ENCODE measurements at regions not wholly inside any gene's neighbourhood (a gene's known extent, or its start where the extent isn't known, plus 50 kb on each side); places are given as distances from the start of the nearest gene placed in this dataset.

DNA sequence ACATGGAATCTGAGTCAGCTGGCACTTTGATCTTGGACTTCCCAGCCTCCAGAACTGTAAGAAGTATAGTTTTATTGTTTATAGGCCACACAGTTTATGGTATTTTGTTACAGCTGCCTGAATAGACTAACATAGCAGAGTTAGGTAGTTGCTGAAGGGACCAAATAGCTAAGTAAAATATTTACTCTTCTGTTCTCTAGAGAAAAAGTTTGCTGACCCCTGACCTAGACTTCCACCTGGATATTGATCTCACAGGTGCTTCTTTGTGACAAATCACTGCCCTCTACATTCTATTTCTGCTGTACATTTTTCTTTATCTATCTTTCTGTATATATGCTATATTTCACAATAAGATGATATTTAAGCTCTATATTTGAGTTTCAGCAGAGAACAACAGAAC, 212.5 kb downstream of the CSNK2A3 start:
- DNase-seq (ENCODE audit: low read depth, low spot score): no peak

DNA sequence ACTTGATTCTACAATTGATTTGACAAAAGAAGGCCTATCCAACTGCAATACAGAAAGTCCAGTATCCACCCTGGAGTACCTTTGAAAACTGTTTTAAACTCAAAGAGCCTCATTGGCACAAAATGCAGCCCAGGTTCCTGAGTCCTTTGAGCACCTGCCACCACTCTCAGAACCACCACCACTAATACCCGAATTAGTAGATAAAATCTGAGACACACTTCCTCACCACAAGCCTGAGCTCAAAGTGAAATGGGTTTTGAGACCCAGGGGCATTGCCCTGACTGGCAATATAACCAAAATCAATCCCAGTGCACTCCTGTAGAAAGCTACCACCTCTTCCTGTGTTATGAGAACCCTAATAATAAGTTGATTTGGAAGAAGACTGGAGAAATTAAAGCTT, 215.7 kb downstream of the CSNK2A3 start:
- no peak for DNase-seq (ENCODE audit: low read depth, low spot score)

- DNase-seq (ENCODE audit: low read depth, low spot score): no peak
Measured at GRCh38 chr11:11135820-11136476, 217.1 kb downstream of the CSNK2A3 start.

DNA sequence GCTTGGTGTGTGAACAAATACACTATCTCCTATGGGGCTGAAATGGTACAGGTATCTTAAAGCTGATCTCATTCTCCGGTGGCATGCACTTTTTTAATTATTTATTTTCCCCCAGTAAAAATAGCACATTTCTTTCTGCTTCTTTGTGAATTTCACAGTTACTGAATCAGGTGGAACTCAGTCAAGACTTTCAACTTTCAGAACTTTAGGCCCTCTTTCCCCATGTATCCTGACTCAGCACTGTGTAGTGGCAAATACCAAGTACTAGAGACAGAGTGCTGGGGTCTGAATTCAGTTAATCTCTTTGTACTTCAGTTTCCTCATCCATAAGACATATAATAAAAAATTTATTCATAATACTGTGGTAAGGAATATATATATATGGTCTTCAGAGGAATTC, 223.9 kb downstream of the CSNK2A3 start:
- DNase-seq (ENCODE audit: low read depth, low spot score): no peak

DNA sequence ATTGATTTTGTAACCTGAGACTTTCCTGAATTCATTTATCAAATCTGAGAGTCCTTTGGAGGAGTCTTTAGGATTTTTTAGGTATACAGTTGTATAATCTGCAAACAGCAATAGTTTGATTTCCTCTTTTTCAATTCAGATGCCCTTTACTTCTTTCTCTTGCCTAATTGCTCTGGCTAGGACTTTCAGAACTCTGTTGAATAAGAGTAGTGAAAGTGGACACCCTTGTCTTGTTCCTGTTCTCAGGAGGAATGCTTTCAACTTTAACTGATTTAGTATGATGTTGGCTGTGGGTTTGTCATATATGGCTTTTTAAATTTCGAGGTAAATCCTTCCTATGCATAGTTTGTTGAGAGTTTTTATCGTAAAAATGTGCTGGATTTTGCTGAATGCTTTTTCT, 227.4 kb downstream of the CSNK2A3 start:
- DNase-seq (ENCODE audit: low read depth, low spot score): no peak

- no peak for DNase-seq (ENCODE audit: low read depth, low spot score)
Measured at GRCh38 chr11:11122749-11123148, 230.3 kb downstream of the CSNK2A3 start.

- no peak for DNase-seq (ENCODE audit: low read depth, low spot score)
Measured at GRCh38 chr11:11119917-11120316, 233.1 kb downstream of the CSNK2A3 start.

DNA sequence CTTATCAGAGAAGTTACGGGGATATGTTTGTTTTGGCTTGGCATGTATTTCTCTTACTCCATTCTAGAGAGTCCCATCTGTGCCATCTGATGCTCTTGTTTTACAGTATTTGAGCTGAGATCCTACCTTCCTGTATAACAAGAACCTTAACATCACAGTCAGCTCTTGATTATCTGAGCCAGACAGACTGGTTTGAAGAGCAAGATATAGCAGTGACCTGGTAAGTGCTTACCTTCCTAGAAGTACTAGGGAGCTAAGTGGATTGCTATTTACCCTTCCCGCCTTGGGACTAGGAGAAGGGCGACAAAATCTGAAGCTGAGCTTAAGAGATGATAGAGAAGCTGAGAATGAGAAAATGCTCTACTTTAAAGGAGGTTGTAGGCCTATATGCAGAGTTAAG, 235.3 kb downstream of the CSNK2A3 start:
- no peak for DNase-seq (ENCODE audit: low read depth, low spot score)

DNA sequence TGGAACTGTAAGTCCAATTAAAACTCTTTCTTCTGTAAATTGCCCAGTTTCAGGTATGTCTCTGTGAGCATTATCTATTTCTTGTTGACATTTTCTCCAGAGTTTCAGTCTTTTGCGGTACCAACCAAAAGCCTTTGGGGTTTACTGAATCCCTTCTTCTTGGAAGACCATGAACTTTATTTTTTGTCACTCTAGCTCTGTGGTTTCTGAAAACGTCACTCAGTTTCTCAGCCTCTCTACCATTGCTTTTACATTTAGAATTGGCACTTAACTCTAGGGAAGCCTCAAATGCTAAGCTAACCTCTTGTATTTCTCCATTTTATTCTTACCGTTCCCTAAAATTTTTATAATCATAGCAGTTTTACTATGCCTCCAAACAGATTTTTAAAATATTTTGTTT, 237.6 kb downstream of the CSNK2A3 start:
- DNase-seq (ENCODE audit: low read depth, low spot score): no peak

DNA sequence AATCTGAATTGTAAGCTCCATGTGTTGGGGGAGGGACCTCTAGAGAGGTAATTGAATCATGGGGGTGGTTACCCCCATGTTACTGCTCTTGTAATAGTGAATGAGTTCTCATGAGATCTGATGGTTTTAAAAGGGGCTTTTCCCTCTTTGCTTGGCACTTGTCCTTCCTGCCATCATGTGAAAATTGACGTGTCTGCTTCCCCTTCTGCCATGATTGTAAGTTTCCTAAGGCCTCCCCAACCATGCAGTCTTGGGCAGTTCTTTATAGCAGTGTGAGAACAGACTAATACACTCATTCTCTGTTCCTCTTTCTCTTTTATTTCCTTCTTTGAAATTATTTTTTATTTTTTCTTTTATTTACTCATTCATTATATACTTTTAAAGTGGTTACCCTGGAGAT, 239.4 kb downstream of the CSNK2A3 start:
- no peak for DNase-seq (ENCODE audit: low read depth, low spot score)

DNA sequence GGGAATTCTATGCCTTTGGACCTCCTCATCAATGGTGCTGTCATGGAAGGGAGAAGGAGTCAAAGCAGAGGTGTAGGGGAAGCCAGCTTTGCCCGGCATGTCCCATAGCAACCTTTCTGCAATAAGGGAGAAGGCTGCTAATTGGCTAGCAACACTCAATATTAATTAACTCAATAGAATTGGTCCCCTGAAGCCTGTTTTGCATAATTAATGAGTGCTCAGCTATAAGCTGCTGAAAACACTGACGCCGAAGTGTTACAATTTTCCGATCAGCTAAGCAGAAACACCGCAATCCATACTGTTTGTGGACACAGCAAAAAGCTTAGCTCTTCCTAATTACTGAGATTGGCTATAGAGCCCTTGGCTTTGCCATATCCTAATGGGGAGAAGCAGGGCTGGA, 245.0 kb downstream of the CSNK2A3 start:
- no peak for DNase-seq (ENCODE audit: low read depth, low spot score)

- no peak for DNase-seq (ENCODE audit: low read depth, low spot score)
Measured at GRCh38 chr11:11107076-11107723, 245.8 kb downstream of the CSNK2A3 start.

GRCh38 chr11:11105361-11105760, 247.5 kb upstream of the ZBED5 start:
- DNase-seq (ENCODE audit: low read depth, low spot score): no peak

DNA sequence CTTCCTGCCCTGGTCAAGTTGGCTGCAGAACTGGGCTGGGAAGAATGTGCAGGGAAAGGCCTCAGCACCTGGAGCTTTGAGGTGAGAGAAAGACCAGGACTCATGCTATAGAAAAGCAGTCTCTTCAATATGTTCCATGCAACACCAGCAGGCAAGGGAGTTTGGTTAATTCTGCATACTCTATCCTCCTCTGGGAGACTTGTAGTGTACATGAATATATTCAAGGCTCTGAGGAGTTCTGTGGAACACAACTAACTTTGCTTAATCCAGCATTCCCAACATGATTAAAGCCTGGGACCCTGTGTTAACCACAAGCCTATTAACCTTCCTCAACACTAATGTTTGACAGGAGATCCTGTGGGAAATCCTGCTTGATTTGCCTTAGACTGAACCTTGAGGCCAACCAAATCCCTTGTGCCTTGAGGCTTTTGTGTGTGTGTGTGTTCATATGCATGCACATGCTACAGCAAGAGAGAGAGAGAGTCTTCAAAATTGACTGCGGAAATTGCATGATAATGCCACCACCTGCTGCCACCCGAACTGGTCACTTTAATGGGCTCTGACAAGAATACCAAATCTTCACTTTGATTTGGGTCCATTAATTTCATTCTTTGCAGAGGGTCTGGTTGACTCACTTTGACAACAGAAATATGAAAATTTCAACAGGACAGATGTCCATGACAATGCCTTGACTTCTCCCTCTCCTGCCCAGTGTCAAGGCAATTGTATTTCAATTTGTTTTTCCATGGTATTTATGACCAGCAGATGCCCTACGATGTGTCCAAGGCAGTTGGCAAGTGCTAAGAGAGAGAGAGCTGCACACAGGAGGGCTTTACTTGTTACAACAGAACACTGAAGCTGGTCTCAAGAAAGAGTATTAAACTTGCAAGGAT, 238.2 kb upstream of the ZBED5 start:
- no peak for DNase-seq (ENCODE audit: low read depth, low spot score)

GRCh38 chr11:11090495-11090894, 232.6 kb upstream of the ZBED5 start:
- DNase-seq (ENCODE audit: low read depth, low spot score): no peak

- DNase-seq (ENCODE audit: low read depth, low spot score): no peak
Measured at GRCh38 chr11:11089805-11090204, 232.0 kb upstream of the ZBED5 start.

GRCh38 chr11:11086979-11087378, 229.1 kb upstream of the ZBED5 start:
- DNase-seq (ENCODE audit: low read depth, low spot score): no peak

- DNase-seq (ENCODE audit: low read depth, low spot score): no peak
Measured at GRCh38 chr11:11085580-11085979, 227.7 kb upstream of the ZBED5 start.

DNA sequence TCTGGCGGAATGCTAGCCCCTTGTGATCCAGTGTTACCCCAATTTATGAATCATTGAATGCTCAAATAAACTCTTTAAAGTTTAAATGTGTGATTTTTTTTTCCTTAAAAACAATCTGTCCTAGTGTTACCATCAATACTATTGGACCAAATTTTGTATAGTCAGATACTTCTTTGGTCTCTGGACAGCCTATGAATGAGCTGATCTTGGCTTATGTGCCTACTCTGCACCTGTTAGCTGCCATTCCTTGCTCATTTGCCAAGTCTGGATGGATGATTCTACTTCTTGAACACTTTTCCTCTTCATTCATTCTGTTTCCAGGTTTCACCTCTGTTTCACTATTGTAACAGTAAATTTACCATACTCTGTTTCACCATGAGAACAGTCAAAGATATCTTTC, 226.5 kb upstream of the ZBED5 start:
- DNase-seq (ENCODE audit: low read depth, low spot score): no peak

GRCh38 chr11:11083441-11083840, 225.6 kb upstream of the ZBED5 start:
- DNase-seq (ENCODE audit: low read depth, low spot score): no peak

GRCh38 chr11:11082646-11083045, 224.8 kb upstream of the ZBED5 start:
- no peak for DNase-seq (ENCODE audit: low read depth, low spot score)

DNA sequence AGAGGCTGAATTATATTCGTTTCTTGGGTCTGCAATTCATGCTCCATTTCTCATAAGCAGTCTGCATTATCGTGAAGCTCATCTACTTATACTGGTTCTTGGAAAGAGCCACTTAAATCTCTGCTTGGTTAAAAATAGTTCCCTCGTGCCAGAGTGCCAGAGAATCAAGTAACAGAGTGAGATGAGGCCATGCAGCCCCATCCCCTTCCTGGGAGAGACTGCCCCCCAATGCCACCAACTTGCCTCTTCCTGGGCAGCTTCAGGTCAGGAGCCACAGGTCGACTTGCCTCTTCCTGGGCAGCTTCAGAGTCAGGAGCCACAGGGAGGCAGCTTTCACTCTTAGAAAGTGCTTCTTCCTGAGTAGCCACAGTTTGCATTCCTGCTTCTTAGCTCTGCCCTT, 223.9 kb upstream of the ZBED5 start:
- no peak for DNase-seq (ENCODE audit: low read depth, low spot score)

DNA sequence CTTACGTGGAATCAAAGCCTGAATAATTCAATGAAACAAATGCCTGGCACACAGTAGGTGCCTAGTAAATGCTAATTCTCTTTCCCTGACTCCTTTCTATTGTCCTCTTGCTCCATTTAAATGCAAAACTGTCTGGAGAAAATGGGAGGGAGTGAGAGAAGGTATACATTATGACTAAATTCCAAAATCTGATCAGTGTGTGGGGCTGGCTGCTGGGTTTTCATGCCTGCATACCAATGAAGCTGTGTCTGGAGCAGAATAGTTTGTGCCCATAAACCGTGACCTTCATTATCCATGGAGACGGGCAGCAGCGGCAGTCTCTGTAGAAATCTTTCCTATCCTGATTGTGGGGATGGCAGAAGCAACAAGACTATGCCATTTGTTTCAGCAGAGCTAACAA, 223.4 kb upstream of the ZBED5 start:
- DNase-seq (ENCODE audit: low read depth, low spot score): no peak

Measured in pulmonary artery endothelial cell (primary cell).